ENCODE measurements at regions not wholly inside any gene's neighbourhood (a gene's known extent, or its start where the extent isn't known, plus 50 kb on each side); places are given as distances from the start of the nearest gene placed in this dataset.

DNA sequence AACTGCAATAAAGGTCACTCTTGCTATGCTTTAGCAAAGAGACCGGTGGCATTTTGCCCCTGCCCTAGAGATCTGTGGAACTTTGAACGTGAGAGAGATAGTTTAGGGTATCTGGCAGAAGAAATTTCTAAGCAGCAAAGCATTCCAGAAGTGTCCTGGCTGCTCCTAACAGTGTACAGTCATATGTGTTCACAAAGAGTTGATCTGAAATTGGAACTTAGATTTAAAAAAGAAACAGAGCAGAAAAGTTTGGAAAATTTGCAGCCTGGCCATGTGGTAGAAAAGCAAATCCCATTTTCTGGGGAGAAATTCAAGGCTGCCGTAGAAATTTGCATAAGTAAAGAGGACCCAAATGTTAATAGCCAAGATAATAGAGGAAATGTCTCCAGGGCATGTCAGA lies 169.2 kb downstream of the FGF1 start:
- no peak overlapping the region for H3K4me2 ChIP-seq (ENCODE audit: insufficient read depth, low read length)
- intact Hi-C loops (cut with micrococcal nuclease) (no loop called here), dilution Hi-C loops (cut with MboI; ENCODE audit: extremely low pct_ligation_motif_present, low sequenced_read_pairs) (no loop called here)
- peaks cover 32% of the 10 kb centered on the region for H3K4me1 ChIP-seq (ENCODE audit: control insufficient read depth, extremely low read depth, insufficient read depth, low read length)
- no peaks in the 10 kb centered on the region for H4K20me1 ChIP-seq (replicated peaks; ENCODE audit: control insufficient read depth, extremely low read depth, insufficient read depth, low read length)
- BruUV-seq (replicated peaks): no TSS peak
- no peaks in the 10 kb centered on the region for H3K36me3 ChIP-seq (ENCODE audit: control insufficient read depth in 2 of 2, extremely low read depth in 1 of 2, insufficient read depth in 2 of 2, low read length in 2 of 2)
- FAIRE-seq (no peak), DNase-seq (ENCODE audit: low read depth, low spot score) (no peak)
- no peaks in the 10 kb centered on the region for H3K9me3 ChIP-seq (replicated peaks; ENCODE audit: control insufficient read depth, insufficient read depth, low read length)
- H3K9me1 ChIP-seq (replicated peaks; ENCODE audit: control insufficient read depth, extremely low read depth, insufficient read depth, low read length): no peaks in the 10 kb centered on the region
- ChIA-PET CTCF (interaction anchor here (1.7 kb wide), 1 partner anchor 10 kb away, joined by 5 read pairs; no protein-coding TSS in a partner anchor), POLR2A (no interaction called here)
- H2AFZ ChIP-seq (ENCODE audit: low read depth, low read length): no peak overlapping the region
- H3K27me3 ChIP-seq (ENCODE audit: control insufficient read depth in 2 of 2, insufficient read depth in 2 of 2, low read length in 2 of 2): no peaks in the 10 kb centered on the region
- no peak overlapping the region for H3K27ac ChIP-seq (ENCODE audit: insufficient read depth, low read depth, low read length)
- no peak overlapping the region for H3K4me3 ChIP-seq (replicated peaks in 1 of 3; ENCODE audit: insufficient read depth in 1 of 3, low read depth in 1 of 3, low read length in 3 of 3)
- H3K9ac ChIP-seq (replicated peaks; ENCODE audit: extremely low read depth, insufficient read depth, low read length): no peak overlapping the region
- no peak for TF ChIP-seq JUN (IDR thresholded peaks at IDR 0.05; ENCODE audit: borderline replicate concordance, insufficient read depth, insufficient read length, low read depth)
- TF ChIP-seq FOS (IDR thresholded peaks at IDR 0.05; ENCODE audit: borderline replicate concordance, insufficient read depth, low read length): no peak
- no peak for TF ChIP-seq MYC (IDR thresholded peaks at IDR 0.05; ENCODE audit: low read depth, low read length)
- TF ChIP-seq GATA2 (IDR thresholded peaks at IDR 0.05; ENCODE audit: insufficient read depth, insufficient read length, low read depth, low read length): no peak
- TF ChIP-seq, protein P1, sequence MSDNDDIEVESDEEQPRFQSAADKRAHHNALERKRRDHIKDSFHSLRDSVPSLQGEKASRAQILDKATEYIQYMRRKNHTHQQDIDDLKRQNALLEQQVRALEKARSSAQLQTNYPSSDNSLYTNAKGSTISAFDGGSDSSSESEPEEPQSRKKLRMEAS (IDR thresholded peaks at IDR 0.05; ENCODE audit: insufficient read depth, insufficient read length): no peak
- TF ChIP-seq POLR2A (IDR thresholded peaks at IDR 0.05; ENCODE audit: low read depth, low read length): no peak
- TF ChIP-seq, protein P2, sequence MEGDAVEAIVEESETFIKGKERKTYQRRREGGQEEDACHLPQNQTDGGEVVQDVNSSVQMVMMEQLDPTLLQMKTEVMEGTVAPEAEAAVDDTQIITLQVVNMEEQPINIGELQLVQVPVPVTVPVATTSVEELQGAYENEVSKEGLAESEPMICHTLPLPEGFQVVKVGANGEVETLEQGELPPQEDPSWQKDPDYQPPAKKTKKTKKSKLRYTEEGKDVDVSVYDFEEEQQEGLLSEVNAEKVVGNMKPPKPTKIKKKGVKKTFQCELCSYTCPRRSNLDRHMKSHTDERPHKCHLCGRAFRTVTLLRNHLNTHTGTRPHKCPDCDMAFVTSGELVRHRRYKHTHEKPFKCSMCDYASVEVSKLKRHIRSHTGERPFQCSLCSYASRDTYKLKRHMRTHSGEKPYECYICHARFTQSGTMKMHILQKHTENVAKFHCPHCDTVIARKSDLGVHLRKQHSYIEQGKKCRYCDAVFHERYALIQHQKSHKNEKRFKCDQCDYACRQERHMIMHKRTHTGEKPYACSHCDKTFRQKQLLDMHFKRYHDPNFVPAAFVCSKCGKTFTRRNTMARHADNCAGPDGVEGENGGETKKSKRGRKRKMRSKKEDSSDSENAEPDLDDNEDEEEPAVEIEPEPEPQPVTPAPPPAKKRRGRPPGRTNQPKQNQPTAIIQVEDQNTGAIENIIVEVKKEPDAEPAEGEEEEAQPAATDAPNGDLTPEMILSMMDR (IDR thresholded peaks at IDR 0.05; ENCODE audit: extremely low read depth in 1 of 2, insufficient read depth in 1 of 2, low read depth in 1 of 2, low read length in 2 of 2): no peak
- TF ChIP-seq EZH2 (IDR thresholded peaks at IDR 0.05; ENCODE audit: borderline replicate concordance, low read depth, low read length, severe bottlenecking): no peak
- no peak for TF ChIP-seq POLR2AphosphoS5 (IDR thresholded peaks at IDR 0.05; ENCODE audit: insufficient read depth, low read depth, low read length)
- no peaks in the 10 kb centered on the region for H3K79me2 ChIP-seq (ENCODE audit: control insufficient read depth, insufficient read depth, low read length)
